HUES48 (cell line): ENCODE measurements at regions not wholly inside any gene's neighbourhood (a gene's known extent, or its start where the extent isn't known, plus 50 kb on each side); places are given as distances from the start of the nearest gene placed in this dataset.

Experiments used
- H3K27ac ChIP-seq: one replicate; pipeline ENCODE4 v1.7.0; 2013; ENCODE audit warnings: low read depth, low read length, inconsistent platforms
- H3K27me3 ChIP-seq: 2 replicates; pipeline ENCODE4 v1.6.1; 2013; ENCODE audit warnings: mild to moderate bottlenecking, low read length; ENCODE audit not compliant: control insufficient read depth, insufficient read depth
- H3K36me3 ChIP-seq: 2 replicates; pipeline ENCODE4 v1.6.1; 2013; ENCODE audit warnings: low read length; ENCODE audit not compliant: control insufficient read depth, insufficient read depth
- H3K4me1 ChIP-seq: 2 replicates; pipeline ENCODE4 v1.6.1; 2013; ENCODE audit warnings: mild to moderate bottlenecking, low read length; ENCODE audit not compliant: control insufficient read depth, insufficient read depth
- H3K4me3 ChIP-seq: 2 replicates; pipeline ENCODE4 v1.5.1; 2013; ENCODE audit warnings: mild to moderate bottlenecking, low read depth, low read length
- H3K9ac ChIP-seq: 2 replicates; pipeline ENCODE4 v1.6.1; 2013; ENCODE audit warnings: mild to moderate bottlenecking, low read depth, low read length, moderate library complexity
- H3K9me3 ChIP-seq: 2 replicates; pipeline ENCODE4 v1.6.1; 2013; ENCODE audit warnings: low read length; ENCODE audit not compliant: control insufficient read depth, insufficient read depth

DNA sequence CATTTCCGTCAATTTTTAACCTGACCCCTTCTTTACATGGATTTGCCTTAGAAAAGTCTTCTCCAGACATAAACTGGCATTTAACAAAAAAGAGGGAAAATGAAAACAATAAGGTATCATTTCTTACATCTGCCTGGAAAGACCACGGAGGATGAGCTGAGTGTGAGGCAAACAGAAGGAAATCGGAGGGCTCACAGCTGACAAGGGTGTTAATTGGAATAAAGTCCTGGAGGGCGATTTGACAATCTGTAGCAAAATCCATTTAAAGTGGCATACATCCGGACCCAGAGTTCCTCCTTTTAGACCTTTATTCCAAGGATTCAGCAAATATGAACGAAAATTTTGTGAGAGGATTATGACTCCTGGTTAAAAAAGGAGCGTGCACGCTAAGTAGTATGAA lies 179.7 kb upstream of the COPS8 start:
- no peak overlapping the region for H3K9ac ChIP-seq
- H3K9me3 ChIP-seq = no peaks in the 10 kb centered on the region
- H3K27ac ChIP-seq = no peak overlapping the region
- no peaks in the 10 kb centered on the region for H3K36me3 ChIP-seq
- H3K4me3 ChIP-seq = no peak overlapping the region
- H3K27me3 ChIP-seq = no peaks in the 10 kb centered on the region
- H3K4me1 ChIP-seq = no peaks in the 10 kb centered on the region

DNA sequence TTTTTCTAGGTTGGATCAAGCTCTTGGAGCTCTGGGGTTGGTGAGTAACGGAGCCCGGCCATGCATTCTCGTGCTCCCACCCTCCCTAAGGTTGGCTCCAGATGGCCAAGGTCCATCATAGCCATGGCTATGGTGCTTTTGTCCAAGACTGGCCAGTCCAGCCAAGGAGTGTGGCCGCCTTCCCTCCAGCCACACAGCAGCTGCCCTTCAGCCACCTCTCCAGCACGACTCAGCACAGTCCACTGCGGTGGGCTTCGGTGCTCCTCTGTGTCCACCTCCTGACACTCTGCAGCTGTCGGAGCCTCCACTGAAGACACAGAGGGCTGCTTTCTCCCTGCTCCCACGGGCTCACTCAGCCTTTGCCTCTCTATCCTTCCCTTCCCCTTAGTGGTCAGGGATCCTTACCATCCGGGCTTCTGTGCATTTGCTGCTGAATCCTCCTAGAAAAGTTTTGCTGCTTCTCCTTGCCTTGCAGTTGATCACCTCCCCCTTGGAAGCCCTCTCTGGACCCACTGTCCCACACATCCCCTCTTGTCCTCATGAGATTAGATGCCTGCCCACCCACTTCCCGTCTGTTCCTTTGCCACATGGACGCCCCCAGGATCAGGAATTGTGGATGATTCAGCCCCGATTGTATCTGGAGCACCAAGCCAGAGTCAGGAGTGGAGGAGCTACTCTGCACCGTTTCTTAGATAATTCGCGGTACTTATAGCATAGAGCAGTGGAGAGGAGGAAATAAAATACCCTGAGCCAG lies 177.1 kb upstream of the COPS8 start:
- Histone ChIP-seq H3K27ac (no peak overlapping the region), H3K27me3 (no peaks in the 10 kb centered on the region), H3K9ac (no peak overlapping the region), H3K36me3 (no peaks in the 10 kb centered on the region), H3K9me3 (no peaks in the 10 kb centered on the region), H3K4me1 (no peaks in the 10 kb centered on the region), H3K4me3 (no peak overlapping the region)

DNA sequence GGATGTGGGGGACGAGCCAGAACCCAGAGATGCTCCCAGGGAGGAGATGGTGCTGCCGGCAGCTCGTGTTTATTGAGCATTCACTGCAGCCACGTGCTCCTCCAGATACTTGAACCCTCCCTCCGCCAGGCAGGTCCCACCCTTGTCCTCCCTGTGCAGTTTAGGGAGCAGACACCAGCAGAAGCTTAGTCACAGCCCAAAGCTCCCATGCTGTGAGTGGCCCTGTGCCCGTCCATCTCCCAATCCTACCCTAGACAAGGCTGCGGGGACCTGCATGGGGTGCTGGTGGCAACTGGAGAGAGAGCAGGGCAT lies 176.5 kb upstream of the COPS8 start:
- Histone ChIP-seq H3K9me3 (no peaks in the 10 kb centered on the region), H3K4me3 (no peak overlapping the region), H3K27ac (no peak overlapping the region), H3K9ac (no peak overlapping the region), H3K27me3 (no peaks in the 10 kb centered on the region), H3K4me1 (no peaks in the 10 kb centered on the region), H3K36me3 (no peaks in the 10 kb centered on the region)

DNA sequence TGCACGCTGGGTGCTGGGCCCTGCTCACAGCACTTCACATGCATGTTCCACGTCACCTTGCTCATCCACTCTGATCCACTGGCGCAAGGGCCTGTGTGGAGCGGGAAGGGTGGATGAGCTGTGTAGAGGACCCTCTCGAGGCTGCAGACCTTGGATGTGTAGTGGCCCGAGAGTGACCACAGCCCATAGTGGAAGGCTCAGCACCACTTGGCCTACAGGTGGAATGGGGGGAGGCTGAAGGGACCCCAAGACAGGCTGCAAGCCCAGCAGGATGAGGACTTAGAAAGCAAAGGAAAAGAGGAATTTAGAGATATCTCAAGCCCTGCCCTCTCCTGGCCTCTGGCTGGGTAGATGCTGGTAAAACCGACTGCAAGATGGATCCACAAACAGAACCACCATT lies 175.9 kb upstream of the COPS8 start:
- H3K27me3 ChIP-seq = no peaks in the 10 kb centered on the region
- H3K9me3 ChIP-seq = no peaks in the 10 kb centered on the region
- H3K9ac ChIP-seq = no peak overlapping the region
- no peak overlapping the region for H3K4me3 ChIP-seq
- H3K36me3 ChIP-seq = no peaks in the 10 kb centered on the region
- no peaks in the 10 kb centered on the region for H3K4me1 ChIP-seq
- H3K27ac ChIP-seq = no peak overlapping the region

DNA sequence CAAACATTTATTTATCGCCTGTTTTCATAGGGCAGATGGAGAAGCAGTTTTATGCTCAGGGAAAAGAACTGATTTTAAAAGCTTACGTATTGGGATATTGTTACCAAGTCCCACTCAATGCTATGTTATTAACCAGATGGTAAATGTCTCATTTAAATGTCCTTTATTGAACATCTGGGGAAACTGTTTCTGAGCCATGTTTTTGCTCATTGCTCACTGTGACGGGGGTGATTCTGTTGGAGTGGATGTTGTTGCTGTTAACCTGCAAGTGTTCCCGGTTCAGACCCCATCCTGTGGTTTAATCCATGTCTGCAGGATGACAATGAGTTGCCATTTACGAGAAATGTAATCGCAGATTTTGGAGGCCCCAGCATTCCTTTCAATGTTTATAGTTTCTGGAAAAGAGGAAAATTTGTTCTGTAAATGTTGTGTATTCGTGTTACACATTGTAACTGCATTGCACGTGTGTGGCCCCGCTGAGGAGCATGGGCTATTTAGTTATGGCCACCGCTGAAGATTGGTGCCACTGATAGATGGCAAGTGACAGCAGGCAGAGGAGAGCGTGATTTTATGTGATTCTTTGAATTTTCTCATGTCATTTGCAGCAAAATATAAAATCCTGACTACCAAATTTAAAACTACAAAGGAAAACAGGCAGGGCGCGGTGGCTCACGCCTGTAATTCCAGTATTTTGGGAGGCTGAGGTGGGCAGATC lies 174.8 kb upstream of the COPS8 start:
- no peaks in the 10 kb centered on the region for H3K9me3 ChIP-seq
- H3K27ac ChIP-seq = no peak overlapping the region
- no peaks in the 10 kb centered on the region for H3K4me1 ChIP-seq
- H3K36me3 ChIP-seq = no peaks in the 10 kb centered on the region
- H3K27me3 ChIP-seq = no peaks in the 10 kb centered on the region
- H3K9ac ChIP-seq = no peak overlapping the region
- no peak overlapping the region for H3K4me3 ChIP-seq

DNA sequence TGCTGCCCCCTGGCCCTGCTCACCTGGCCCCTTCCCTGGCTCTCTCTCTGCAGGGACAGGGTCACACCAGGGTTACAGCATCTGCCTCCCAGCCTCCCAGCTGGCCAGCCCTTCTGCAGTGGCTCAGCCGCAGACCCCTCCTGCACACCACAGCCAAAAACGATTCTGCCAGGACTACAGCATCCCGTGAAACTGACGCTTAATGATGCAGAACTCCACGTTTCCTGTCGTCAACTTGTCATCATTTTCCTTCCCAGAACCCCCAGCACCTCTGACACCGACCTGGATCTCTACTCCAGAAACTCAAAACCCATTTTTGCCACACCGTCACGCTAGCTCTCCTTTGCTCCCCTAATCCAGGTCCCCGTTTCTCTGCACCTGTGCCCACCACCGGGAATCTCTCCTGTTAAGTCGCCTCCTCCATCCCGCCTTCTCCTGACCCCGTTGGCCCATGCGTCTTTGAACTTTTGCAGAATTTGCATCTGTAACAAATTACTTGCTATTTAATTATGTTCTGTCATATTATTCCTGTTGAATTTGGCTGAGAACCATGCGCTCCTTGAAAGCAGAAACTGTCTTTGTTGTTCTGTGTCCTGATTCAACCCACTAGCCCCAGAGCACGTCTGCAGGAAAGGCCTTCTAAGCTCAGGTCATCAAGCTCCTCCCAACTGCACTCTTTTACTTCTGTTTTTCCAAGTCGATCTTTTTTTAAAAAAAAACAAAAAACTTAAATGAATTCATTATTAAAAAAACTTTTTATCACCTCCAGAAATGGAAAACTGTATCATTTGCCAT lies 173.2 kb upstream of the COPS8 start:
- Histone ChIP-seq H3K9me3 (no peaks in the 10 kb centered on the region), H3K36me3 (no peaks in the 10 kb centered on the region), H3K9ac (no peak overlapping the region), H3K4me3 (no peak overlapping the region), H3K27ac (no peak overlapping the region), H3K4me1 (no peaks in the 10 kb centered on the region), H3K27me3 (no peaks in the 10 kb centered on the region)

DNA sequence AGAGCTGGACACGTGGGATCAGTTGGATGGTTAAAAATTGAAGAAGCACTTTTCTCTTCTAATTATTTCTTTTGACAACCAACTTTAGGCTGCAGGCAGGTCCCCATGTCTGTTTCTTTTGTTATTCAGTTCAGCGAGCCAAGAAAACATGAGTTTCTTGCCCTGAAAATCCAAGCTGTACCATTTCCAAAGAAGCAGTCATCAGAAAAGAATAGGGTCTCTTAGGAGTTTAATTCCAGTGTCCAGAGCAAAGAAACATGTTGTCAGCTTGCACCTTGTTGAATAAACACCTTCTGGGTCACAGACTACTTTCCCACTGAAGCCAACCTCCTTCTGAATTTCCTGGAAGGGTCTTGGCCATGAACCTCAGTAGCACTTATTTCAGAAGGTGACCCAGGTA lies 170.5 kb upstream of the COPS8 start:
- H3K4me1 ChIP-seq = no peaks in the 10 kb centered on the region

DNA sequence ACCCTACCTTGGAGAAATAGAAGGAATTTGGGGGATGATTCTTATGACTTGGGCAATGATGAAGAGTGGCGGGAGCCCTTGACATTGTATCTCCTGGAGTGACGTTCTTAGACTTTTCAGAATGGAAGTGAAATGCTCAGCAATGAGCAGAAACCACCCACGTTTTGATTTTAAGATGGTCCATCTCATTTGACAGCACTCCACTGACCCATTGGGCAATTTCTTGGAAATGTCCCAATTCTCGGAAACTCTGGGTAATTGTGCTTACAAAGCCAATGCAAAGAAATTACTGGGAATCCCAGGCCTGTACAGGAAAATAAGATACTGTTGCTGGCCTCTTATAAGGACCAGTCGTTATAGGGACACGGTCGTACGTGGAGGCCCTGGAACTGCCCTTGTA lies 170.0 kb upstream of the COPS8 start:
- H3K4me3 ChIP-seq = no peak overlapping the region
- no peak overlapping the region for H3K27ac ChIP-seq
- H3K4me1 ChIP-seq = no peaks in the 10 kb centered on the region
- H3K27me3 ChIP-seq = no peaks in the 10 kb centered on the region
- H3K36me3 ChIP-seq = no peaks in the 10 kb centered on the region
- H3K9ac ChIP-seq = no peak overlapping the region
- H3K9me3 ChIP-seq = no peaks in the 10 kb centered on the region

More for the DNA sequence above, 170.5 kb upstream of the COPS8 start:
- Histone ChIP-seq H3K4me3 (no peak overlapping the region), H3K27ac (no peak overlapping the region), H3K36me3 (no peaks in the 10 kb centered on the region), H3K27me3 (no peaks in the 10 kb centered on the region), H3K9ac (no peak overlapping the region), H3K9me3 (no peaks in the 10 kb centered on the region)

DNA sequence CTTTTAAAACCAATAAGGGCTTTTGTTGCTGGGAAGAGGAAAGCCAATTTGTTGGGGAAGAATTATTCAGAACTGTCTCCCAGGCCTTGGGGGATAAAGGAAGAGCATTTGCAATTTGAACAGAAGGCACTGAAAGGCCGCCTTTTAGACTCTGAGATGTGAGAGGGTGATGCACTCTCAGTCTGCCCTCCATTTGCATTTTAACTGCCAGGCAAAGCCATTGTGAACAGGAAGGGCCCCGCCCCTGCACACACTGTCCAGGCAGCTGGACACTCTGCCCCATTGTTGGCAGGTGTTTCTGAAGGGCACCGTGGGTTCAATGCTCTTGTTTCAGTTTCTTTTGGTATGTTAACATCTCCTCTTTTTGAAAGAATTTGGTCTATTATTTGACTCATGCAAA lies 169.5 kb upstream of the COPS8 start:
- Histone ChIP-seq H3K4me1 (no peaks in the 10 kb centered on the region), H3K9ac (no peak overlapping the region), H3K36me3 (no peaks in the 10 kb centered on the region), H3K4me3 (no peak overlapping the region), H3K27me3 (no peaks in the 10 kb centered on the region), H3K27ac (no peak overlapping the region), H3K9me3 (no peaks in the 10 kb centered on the region)

DNA sequence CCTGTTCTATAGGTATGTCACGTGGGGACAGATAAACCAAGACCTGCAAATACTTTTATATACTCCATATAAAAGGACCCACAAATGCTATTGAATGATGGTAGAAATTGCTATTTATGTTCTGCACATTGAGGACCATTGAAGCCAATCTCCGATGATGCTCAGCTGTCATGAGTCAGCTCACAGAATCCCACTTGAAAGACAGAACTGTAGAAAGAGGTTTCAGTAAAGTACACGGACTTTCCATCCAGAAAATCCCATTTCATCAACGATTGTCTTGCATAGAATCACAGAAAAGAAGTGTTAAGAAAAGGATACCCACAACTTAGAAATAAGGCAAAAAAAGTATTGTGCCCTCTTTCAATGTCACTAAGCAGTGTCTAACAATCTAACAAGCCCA lies 169.0 kb upstream of the COPS8 start:
- Histone ChIP-seq H3K36me3 (no peaks in the 10 kb centered on the region), H3K9me3 (no peaks in the 10 kb centered on the region), H3K4me1 (no peaks in the 10 kb centered on the region), H3K4me3 (no peak overlapping the region), H3K27ac (no peak overlapping the region), H3K9ac (no peak overlapping the region), H3K27me3 (no peaks in the 10 kb centered on the region)

DNA sequence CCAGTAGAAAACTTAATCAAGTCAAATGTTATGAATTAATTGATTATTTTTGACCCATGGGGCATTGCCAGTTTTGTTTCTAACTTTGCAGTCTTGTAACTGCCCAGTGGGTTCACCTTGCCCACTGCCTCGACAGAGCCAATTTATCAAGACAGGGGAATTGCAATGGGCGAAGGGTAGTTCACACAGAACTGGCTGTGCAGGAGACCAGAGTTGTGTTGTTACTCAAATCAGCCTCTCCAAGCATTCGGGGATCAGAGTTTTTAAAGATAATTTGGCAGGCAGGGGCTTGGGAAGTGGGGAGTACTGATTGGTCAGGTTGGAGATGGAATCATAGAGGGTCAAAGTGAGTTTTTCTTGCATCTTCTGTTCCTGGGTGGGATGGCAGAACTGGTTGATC lies 168.5 kb upstream of the COPS8 start:
- Histone ChIP-seq H3K27me3 (no peaks in the 10 kb centered on the region), H3K4me3 (no peak overlapping the region), H3K9ac (no peak overlapping the region), H3K4me1 (no peaks in the 10 kb centered on the region), H3K9me3 (no peaks in the 10 kb centered on the region), H3K27ac (no peak overlapping the region), H3K36me3 (no peaks in the 10 kb centered on the region)
